ENCODE measurements at regions not wholly inside any gene's neighbourhood (a gene's known extent, or its start where the extent isn't known, plus 50 kb on each side); places are given as distances from the start of the nearest gene placed in this dataset.

GRCh38 chrX:46072791-46073190, 472.4 kb downstream of the ZNF674 start:
- Histone ChIP-seq H4K91ac (ENCODE audit: insufficient read length, low read depth, low read length) (no peak overlapping the region), H3K4me2 (ENCODE audit: insufficient read depth, insufficient read length, low read length) (no peak overlapping the region), H3K23me2 (ENCODE audit: insufficient read length, low read depth, low read length, poor library complexity, severe bottlenecking) (no peaks in the 10 kb centered on the region), H4K8ac (replicated peaks; ENCODE audit: insufficient read length, low read depth, low read length) (no peak overlapping the region), H3K23ac (ENCODE audit: insufficient read length, low read depth, low read length) (no peak overlapping the region), H3K56ac (ENCODE audit: insufficient read length, low read depth, low read length) (no peak overlapping the region), H3K79me2 (ENCODE audit: insufficient read depth, low read length) (no peaks in the 10 kb centered on the region), H3K79me1 (ENCODE audit: insufficient read depth, low read depth, low read length, poor library complexity, severe bottlenecking) (no peaks in the 10 kb centered on the region), H2BK12ac (ENCODE audit: insufficient read length, low read depth, low read length) (no peak overlapping the region), H3K9me3 (ENCODE audit: control insufficient read depth, low read depth, low read length) (no peaks in the 10 kb centered on the region), H2AFZ (ENCODE audit: low read length) (no peak overlapping the region), H3K18ac (ENCODE audit: insufficient read length, low read depth, low read length) (no peak overlapping the region), H3K4me1 (ENCODE audit: insufficient read depth, low read length) (no peaks in the 10 kb centered on the region), H2BK120ac (ENCODE audit: low read depth, low read length, poor library complexity, severe bottlenecking) (no peak overlapping the region), H3K27ac (ENCODE audit: insufficient read length, low read depth, low read length) (no peak overlapping the region), H4K5ac (ENCODE audit: insufficient read length, low read depth, low read length) (no peak overlapping the region), H3K4ac (ENCODE audit: low read depth, low read length) (no peak overlapping the region), H4K20me1 (ENCODE audit: control insufficient read depth, insufficient read depth, insufficient read length) (no peaks in the 10 kb centered on the region), H2BK5ac (ENCODE audit: insufficient read length, low read length) (no peak overlapping the region), H3K14ac (ENCODE audit: insufficient read depth, low read length) (no peak overlapping the region), H2BK15ac (ENCODE audit: low read depth, low read length) (no peak overlapping the region), H2BK20ac (ENCODE audit: low read depth, low read length, poor library complexity, severe bottlenecking) (no peak overlapping the region), H2AK5ac (ENCODE audit: insufficient read length, low read length) (no peak overlapping the region), H3T11ph (ENCODE audit: low read length) (no peak overlapping the region), H3K9ac (ENCODE audit: extremely low read depth, insufficient read length, low read length) (no peak overlapping the region), H3K27me3 (ENCODE audit: insufficient read depth, low read length) (no peaks in the 10 kb centered on the region)
- Mint-ChIP-seq H3K36me3 (ENCODE audit: insufficient read depth in 1 of 3, low read depth in 3 of 3) (peaks cover 2 to 6% (median 3%) of the 10 kb centered on the region in 3 experiments; a peak in 4 of 7 replicates), H3K4me1 (no peaks in the 10 kb centered on the region), H3K4me3 (no peak overlapping the region), H3K9me3 (peaks cover 59 to 75% of the 10 kb centered on the region in 2 experiments), H3K27ac (no peak overlapping the region), H3K27me3 (ENCODE audit: low read depth) (no peaks in the 10 kb centered on the region)
- no peak for TF ChIP-seq CTCF (conservative IDR thresholded peaks at IDR 0.05)
- no CpG with 5 or more reads among the region's 3 CpGs for WGBS (ENCODE audit: extremely low coverage, insufficient read length, low lambda C conversion rate)
- DNase-seq = no peak
